Nephron (organoid): ENCODE measurements at regions not wholly inside any gene's neighbourhood (a gene's known extent, or its start where the extent isn't known, plus 50 kb on each side); places are given as distances from the start of the nearest gene placed in this dataset.
"Not testable (repeated sequence)": the region's sequence is repeated elsewhere in the genome, so short reads cannot be mapped to it uniquely, and the experiment has no call there.

ENCODE experiments used
- H3K27ac Mint-ChIP-seq, 3 experiments: 2 replicates each; pipeline ENCODE4 v1.8.0; 2020; ENCODE audit warnings: mixed read lengths in 3 of 3, mild to moderate bottlenecking in 2 of 3, moderate library complexity in 1 of 3
- H3K27me3 Mint-ChIP-seq: 2 replicates; pipeline ENCODE4 v1.8.0; 2021; ENCODE audit warnings: low read depth, mild to moderate bottlenecking, moderate library complexity, mixed read lengths
- H3K36me3 Mint-ChIP-seq: 2 replicates; pipeline ENCODE4 v1.8.0; 2020; ENCODE audit warnings: low read depth, mixed read lengths
- H3K4me1 Mint-ChIP-seq: 2 replicates; pipeline ENCODE4 v1.8.0; 2020; ENCODE audit warnings: mixed read lengths
- H3K4me3 Mint-ChIP-seq, 3 experiments: 2 replicates each; pipeline ENCODE4 v1.8.0; 2020; ENCODE audit warnings: mild to moderate bottlenecking in 3 of 3, mixed read lengths in 3 of 3, moderate library complexity in 2 of 3
- H3K9me3 Mint-ChIP-seq: 2 replicates; pipeline ENCODE4 v1.8.0; 2020; ENCODE audit warnings: mixed read lengths
- CTCF ChIP-seq, 3 experiments: fragments of 200-600 bp; sonication (generic); IDR thresholded peaks; one replicate each; pipeline ENCODE4 v1.5.0; 2021; ENCODE audit warnings: antibody characterized with exemption in 3 of 3; ENCODE audit not compliant: unreplicated experiment in 3 of 3

- H3K27me3 Mint-ChIP-seq = no peaks in the 10 kb centered on the region
- TF ChIP-seq CTCF (IDR thresholded peaks at IDR 0.05; ENCODE audit: unreplicated experiment in 3 of 3) = no peak
- H3K36me3 Mint-ChIP-seq = no peaks in the 10 kb centered on the region
- no peak overlapping the region for H3K27ac Mint-ChIP-seq
- H3K4me1 Mint-ChIP-seq = no peaks in the 10 kb centered on the region
- H3K9me3 Mint-ChIP-seq = no peaks in the 10 kb centered on the region
- no peak overlapping the region for H3K4me3 Mint-ChIP-seq
Observed at GRCh38 chr15:26259581-26259980, 396.5 kb upstream of the ATP10A start.

- H3K36me3 Mint-ChIP-seq, H3K4me3 Mint-ChIP-seq, H3K27ac Mint-ChIP-seq, H3K4me1 Mint-ChIP-seq, H3K27me3 Mint-ChIP-seq: not testable (repeated sequence)
- peaks cover 13% of the 10 kb centered on the region for H3K9me3 Mint-ChIP-seq
Observed at GRCh38 chr15:26244782-26245181, 381.7 kb upstream of the ATP10A start.

- H3K4me3 Mint-ChIP-seq = no peak overlapping the region
- H3K9me3 Mint-ChIP-seq = peaks cover 8% of the 10 kb centered on the region
- no peaks in the 10 kb centered on the region for H3K36me3 Mint-ChIP-seq
- no peak for TF ChIP-seq CTCF (IDR thresholded peaks at IDR 0.05; ENCODE audit: unreplicated experiment in 3 of 3)
- peaks cover 3% of the 10 kb centered on the region for H3K27me3 Mint-ChIP-seq
- H3K27ac Mint-ChIP-seq = no peak overlapping the region
- H3K4me1 Mint-ChIP-seq = no peaks in the 10 kb centered on the region
Observed at GRCh38 chr15:26243382-26243781, 380.3 kb upstream of the ATP10A start.

GRCh38 chr15:26242565-26243071 is 379.5 kb upstream of the ATP10A start:
- Mint-ChIP-seq H3K36me3 (no peaks in the 10 kb centered on the region), H3K27ac (no peak overlapping the region), H3K9me3 (peaks cover 8% of the 10 kb centered on the region), H3K4me3 (no peak overlapping the region), H3K4me1 (no peaks in the 10 kb centered on the region), H3K27me3 (peaks cover 3% of the 10 kb centered on the region)
- TF ChIP-seq CTCF (IDR thresholded peaks at IDR 0.05; ENCODE audit: unreplicated experiment in 3 of 3) = no peak

- no peaks in the 10 kb centered on the region for H3K9me3 Mint-ChIP-seq
- H3K27me3 Mint-ChIP-seq = peaks cover 19% of the 10 kb centered on the region
- H3K27ac Mint-ChIP-seq = peak overlapping the region in 1 of 3 experiments; percentile 13
- peak overlapping the region in 1 of 3 experiments; percentile 0 for H3K4me3 Mint-ChIP-seq
- no peak for TF ChIP-seq CTCF (IDR thresholded peaks at IDR 0.05; ENCODE audit: unreplicated experiment in 3 of 3)
- H3K4me1 Mint-ChIP-seq = peaks cover 5% of the 10 kb centered on the region
- no peaks in the 10 kb centered on the region for H3K36me3 Mint-ChIP-seq
Observed at GRCh38 chr15:26235864-26236263, 372.7 kb upstream of the ATP10A start.

GRCh38 chr15:26234976-26235767 is 372.0 kb upstream of the ATP10A start:
- peak overlapping the region in 1 of 3 experiments; percentile 13 for H3K27ac Mint-ChIP-seq
- H3K4me3 Mint-ChIP-seq = no peak overlapping the region
- no peaks in the 10 kb centered on the region for H3K36me3 Mint-ChIP-seq
- H3K4me1 Mint-ChIP-seq = peaks cover 5% of the 10 kb centered on the region
- peaks cover 21% of the 10 kb centered on the region for H3K27me3 Mint-ChIP-seq
- no peak for TF ChIP-seq CTCF (IDR thresholded peaks at IDR 0.05; ENCODE audit: unreplicated experiment in 3 of 3)
- H3K9me3 Mint-ChIP-seq = no peaks in the 10 kb centered on the region
